ENCODE measurements at regions not wholly inside any gene's neighbourhood (a gene's known extent, or its start where the extent isn't known, plus 50 kb on each side); places are given as distances from the start of the nearest gene placed in this dataset.
"Not testable (repeated sequence)": the region's sequence is repeated elsewhere in the genome, so short reads cannot be mapped to it uniquely, and the experiment has no call there.

DNA sequence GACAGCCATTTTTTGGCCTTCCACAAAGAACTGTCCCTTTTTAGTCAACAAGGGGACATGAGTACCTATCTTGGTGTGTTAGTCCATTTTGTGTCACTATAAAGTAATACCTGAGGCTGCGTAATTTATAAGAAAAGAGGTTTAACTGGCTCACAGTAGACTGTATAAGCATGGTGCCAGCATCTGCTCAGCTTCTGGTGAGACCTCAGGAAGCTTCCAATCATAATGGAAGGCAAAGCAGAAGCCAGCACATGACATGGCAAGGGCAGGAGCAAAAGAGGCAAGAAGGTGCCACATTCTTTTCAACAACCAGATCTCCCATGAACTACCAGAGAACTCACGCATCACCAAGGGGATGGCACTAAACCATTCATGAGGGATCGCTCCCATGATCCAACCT is 66.1 kb upstream of the VGLL4 start:
- no peak for DNase-seq
- intact Hi-C loops (cut with DNase I), result loop anchor here (5.0 to 10.0 kb wide), 2 partner anchors 47 to 245 kb away; no protein-coding TSS in a partner anchor
- no peaks in the 10 kb centered on the region for H3K27me3 ChIP-seq
- no peak overlapping the region for H3K27ac ChIP-seq
- peaks cover 0 to 11% (median 7%) of the 10 kb centered on the region in 4 donors for H3K4me1 ChIP-seq
- peaks cover 0 to 4% (median 0%) of the 10 kb centered on the region in 4 donors for H3K9me3 ChIP-seq
- no peaks in the 10 kb centered on the region for H3K36me3 ChIP-seq
- no peak for TF ChIP-seq EP300 (IDR thresholded peaks at IDR 0.05)
- TF ChIP-seq POLR2A (IDR thresholded peaks at IDR 0.05), result no peak
- no peak for TF ChIP-seq POLR2AphosphoS5 (IDR thresholded peaks at IDR 0.05)
- TF ChIP-seq, protein P1, sequence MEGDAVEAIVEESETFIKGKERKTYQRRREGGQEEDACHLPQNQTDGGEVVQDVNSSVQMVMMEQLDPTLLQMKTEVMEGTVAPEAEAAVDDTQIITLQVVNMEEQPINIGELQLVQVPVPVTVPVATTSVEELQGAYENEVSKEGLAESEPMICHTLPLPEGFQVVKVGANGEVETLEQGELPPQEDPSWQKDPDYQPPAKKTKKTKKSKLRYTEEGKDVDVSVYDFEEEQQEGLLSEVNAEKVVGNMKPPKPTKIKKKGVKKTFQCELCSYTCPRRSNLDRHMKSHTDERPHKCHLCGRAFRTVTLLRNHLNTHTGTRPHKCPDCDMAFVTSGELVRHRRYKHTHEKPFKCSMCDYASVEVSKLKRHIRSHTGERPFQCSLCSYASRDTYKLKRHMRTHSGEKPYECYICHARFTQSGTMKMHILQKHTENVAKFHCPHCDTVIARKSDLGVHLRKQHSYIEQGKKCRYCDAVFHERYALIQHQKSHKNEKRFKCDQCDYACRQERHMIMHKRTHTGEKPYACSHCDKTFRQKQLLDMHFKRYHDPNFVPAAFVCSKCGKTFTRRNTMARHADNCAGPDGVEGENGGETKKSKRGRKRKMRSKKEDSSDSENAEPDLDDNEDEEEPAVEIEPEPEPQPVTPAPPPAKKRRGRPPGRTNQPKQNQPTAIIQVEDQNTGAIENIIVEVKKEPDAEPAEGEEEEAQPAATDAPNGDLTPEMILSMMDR (IDR thresholded peaks at IDR 0.05), result no peak
- WGBS, 2 donors, result 98 to 99% methylated on average over 3 of the region's 3 CpGs
- H3K4me3 ChIP-seq, result no peak overlapping the region

- 81 to 87% methylated on average over 2 of the region's 2 CpGs for WGBS, 2 donors
- not testable (repeated sequence) for H3K27ac ChIP-seq
Measured at GRCh38 chr3:11707084-11707483, 63.4 kb upstream of the VGLL4 start.

DNA sequence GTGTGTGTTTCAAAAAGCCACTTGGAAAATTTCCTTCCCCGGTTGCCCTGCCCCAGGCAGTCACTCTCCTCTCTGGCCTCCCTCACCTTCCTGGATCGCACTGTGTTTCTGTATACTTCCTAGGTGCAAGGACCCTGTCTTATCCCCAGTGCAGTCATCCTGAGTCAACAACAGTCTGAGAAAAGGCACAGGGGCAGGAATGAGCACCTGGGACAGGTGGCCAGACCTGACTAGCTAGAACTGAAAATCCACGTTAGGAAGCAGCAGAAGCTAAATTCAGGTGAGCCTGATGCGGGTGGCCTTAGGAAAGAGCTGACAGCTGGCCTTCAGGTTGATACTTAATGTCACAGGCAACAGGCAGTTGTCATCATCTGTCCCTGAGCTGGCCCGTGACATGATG is 62.9 kb upstream of the VGLL4 start:
- Histone ChIP-seq H3K9me3 (peaks cover 0 to 4% (median 0%) of the 10 kb centered on the region in 4 donors), H3K27me3 (no peaks in the 10 kb centered on the region), H3K36me3 (no peaks in the 10 kb centered on the region), H3K4me3 (no peak overlapping the region), H3K4me1 (peaks cover 0 to 10% (median 8%) of the 10 kb centered on the region in 4 donors), H3K27ac (no peak overlapping the region)
- intact Hi-C loops (cut with DNase I), result no loop called here
- DNase-seq, result no peak
- TF ChIP-seq POLR2A (IDR thresholded peaks at IDR 0.05) (no peak), EP300 (IDR thresholded peaks at IDR 0.05) (no peak)
- TF ChIP-seq, protein P1 (IDR thresholded peaks at IDR 0.05), result no peak
- 94% methylated on average over 5 of the region's 5 CpGs for WGBS, 2 donors

More at GRCh38 chr3:11707084-11707483, 63.4 kb upstream of the VGLL4 start:
- H3K4me3 ChIP-seq; H3K36me3 ChIP-seq; H3K27me3 ChIP-seq; H3K9me3 ChIP-seq; intact Hi-C loops (cut with DNase I); DNase-seq: not testable (repeated sequence)
- H3K4me1 ChIP-seq, result peaks cover 0 to 15% (median 12%) of the 10 kb centered on the region in 4 donors

- Histone ChIP-seq H3K27ac (no peak overlapping the region), H3K27me3 (no peaks in the 10 kb centered on the region), H3K9me3 (peaks cover 0 to 4% (median 0%) of the 10 kb centered on the region in 4 donors), H3K4me1 (peaks cover 0 to 7% (median 5%) of the 10 kb centered on the region in 4 donors), H3K4me3 (no peak overlapping the region), H3K36me3 (no peaks in the 10 kb centered on the region)
- DNase-seq, result no peak
- WGBS, 2 donors, result 91 to 92% methylated on average over 27 of the region's 27 CpGs
- intact Hi-C loops (cut with DNase I), result no loop called here
- TF ChIP-seq POLR2A (IDR thresholded peaks at IDR 0.05), result no peak
- TF ChIP-seq, protein P1 (IDR thresholded peaks at IDR 0.05), result no peak
- TF ChIP-seq EP300 (IDR thresholded peaks at IDR 0.05), result no peak
- TF ChIP-seq POLR2AphosphoS5 (IDR thresholded peaks at IDR 0.05), result no peak
Measured at GRCh38 chr3:11705049-11705448, 61.3 kb upstream of the VGLL4 start.

- Histone ChIP-seq H3K4me3 (no peak overlapping the region), H3K9me3 (no peaks in the 10 kb centered on the region), H3K36me3 (peaks cover 0 to 5% (median 0%) of the 10 kb centered on the region in 4 donors), H3K27me3 (no peaks in the 10 kb centered on the region), H3K4me1 (peaks cover 0 to 10% (median 7%) of the 10 kb centered on the region in 4 donors), H3K27ac (peak overlapping the region in 1 of 4 donors; percentile 30)
- no peak for DNase-seq
- TF ChIP-seq POLR2AphosphoS5 (IDR thresholded peaks at IDR 0.05), result no peak
- TF ChIP-seq EP300 (IDR thresholded peaks at IDR 0.05), result no peak
- TF ChIP-seq POLR2A (IDR thresholded peaks at IDR 0.05), result no peak
- TF ChIP-seq, protein P1 (IDR thresholded peaks at IDR 0.05), result no peak
- intact Hi-C loops (cut with DNase I), result no loop called here
- WGBS, 2 donors, result 85 to 87% methylated on average over 4 of the region's 4 CpGs
Measured at GRCh38 chr3:11703146-11703545, 59.4 kb upstream of the VGLL4 start.

Data from sigmoid colon (tissue), 6 donors.